DND-41 (cell line): ENCODE measurements at regions not wholly inside any gene's neighbourhood (a gene's known extent, or its start where the extent isn't known, plus 50 kb on each side); places are given as distances from the start of the nearest gene placed in this dataset.

Source experiments
- ATAC-seq: fragments of 200-7000 bp; cut with Tn5 transposase; 3 replicates; pipeline ENCODE4 v1.9.1; 2021; ENCODE audit warnings: low read depth; ENCODE audit not compliant: insufficient read depth
- DNase-seq: peaks from one replicate; pipeline ENCODE4 v3.0.0-alpha.2; 2020
- H2AFZ ChIP-seq: 2 replicates; pipeline ENCODE4 v1.6.0; 2012; ENCODE audit warnings: low read depth, low read length
- H3K27ac ChIP-seq: 2 replicates; pipeline ENCODE4 v1.5.1; 2012; ENCODE audit warnings: low read length, inconsistent platforms
- H3K27me3 ChIP-seq: fragments of 200-600 bp; sonication (generic); 2 replicates; pipeline ENCODE4 v1.6.0; 2012; ENCODE audit warnings: low read length, mild to moderate bottlenecking, inconsistent platforms; ENCODE audit not compliant: insufficient read depth, poor library complexity
- H3K36me3 ChIP-seq: 2 replicates; pipeline ENCODE4 v1.5.1; 2012; ENCODE audit warnings: low read length, inconsistent platforms; ENCODE audit not compliant: insufficient read depth
- H3K4me1 ChIP-seq: 2 replicates; pipeline ENCODE4 v1.5.1; 2012; ENCODE audit warnings: mild to moderate bottlenecking, low read length; ENCODE audit not compliant: insufficient read depth
- H3K4me2 ChIP-seq: 2 replicates; pipeline ENCODE4 v1.6.0; 2012; ENCODE audit warnings: mild to moderate bottlenecking, moderate library complexity, low read length, inconsistent platforms; ENCODE audit not compliant: insufficient read depth
- H3K4me3 ChIP-seq, 2 experiments: fragments of 200-600 bp in 1 of 2; shearing (Covaris generic) in 1 of 2; 2 replicates each; pipeline ENCODE4 v1.5.1; 2012 to 2016; ENCODE audit warnings: inconsistent platforms in 2 of 2, low read length in 2 of 2, mild to moderate bottlenecking in 2 of 2, low read depth in 1 of 2, moderate library complexity in 1 of 2
- H3K79me2 ChIP-seq: 2 replicates; pipeline ENCODE4 v1.6.0; 2012; ENCODE audit warnings: low read length, inconsistent platforms; ENCODE audit not compliant: insufficient read depth
- H3K9ac ChIP-seq: 2 replicates; pipeline ENCODE4 v1.6.0; 2012; ENCODE audit warnings: low read depth, mild to moderate bottlenecking, inconsistent platforms, low read length, moderate library complexity
- H3K9me3 ChIP-seq: 2 replicates; pipeline ENCODE4 v1.5.1; 2012; ENCODE audit warnings: low read length, moderate library complexity, mild to moderate bottlenecking, inconsistent platforms; ENCODE audit not compliant: insufficient read depth, severe bottlenecking
- H4K20me1 ChIP-seq: 2 replicates; pipeline ENCODE4 v1.6.0; 2012; ENCODE audit warnings: low read length; ENCODE audit not compliant: insufficient read depth
- CTCF ChIP-seq: IDR thresholded peaks from 2 replicates; pipeline ENCODE4 v1.5.1; 2012; ENCODE audit warnings: borderline replicate concordance, low read length, moderate library complexity, mild to moderate bottlenecking; ENCODE audit not compliant: poor library complexity, severe bottlenecking; ENCODE audit errors: extremely low read depth
- EZH2 ChIP-seq: IDR thresholded peaks from 3 replicates; pipeline ENCODE4 v1.6.1; 2012; ENCODE audit warnings: borderline replicate concordance, low read depth, mild to moderate bottlenecking, moderate library complexity, low read length, inconsistent platforms; ENCODE audit not compliant: severe bottlenecking

GRCh38 chrX:147811803-147812202, 99.9 kb upstream of the FMR1 start:
- Histone ChIP-seq H3K36me3 (no peaks in the 10 kb centered on the region), H3K4me2 (0 out of 2 replicates have a peak overlapping the region, but pooled peaks have one; percentile 25), H3K27ac (peak overlapping the region; percentile 54), H4K20me1 (no peaks in the 10 kb centered on the region), H3K27me3 (no peaks in the 10 kb centered on the region), H3K4me3 (no peak overlapping the region), H3K9me3 (no peaks in the 10 kb centered on the region), H3K9ac (no peak overlapping the region), H3K4me1 (peaks cover 23% of the 10 kb centered on the region), H3K79me2 (no peaks in the 10 kb centered on the region), H2AFZ (no peak overlapping the region)
- TF ChIP-seq EZH2: no peak
- no peak for TF ChIP-seq CTCF
- peak; percentile 93 for ATAC-seq
- peak; percentile 44 for DNase-seq

- ATAC-seq (no peak), DNase-seq (no peak)
- no peak overlapping the region for H3K27ac ChIP-seq
- H4K20me1 ChIP-seq: no peaks in the 10 kb centered on the region
- H3K9me3 ChIP-seq: no peaks in the 10 kb centered on the region
- no peak for TF ChIP-seq EZH2
- H3K4me2 ChIP-seq: no peak overlapping the region
- no peaks in the 10 kb centered on the region for H3K27me3 ChIP-seq
- H2AFZ ChIP-seq: no peak overlapping the region
- no peak overlapping the region for H3K9ac ChIP-seq
- no peaks in the 10 kb centered on the region for H3K79me2 ChIP-seq
- H3K4me1 ChIP-seq: no peaks in the 10 kb centered on the region
- H3K36me3 ChIP-seq: no peaks in the 10 kb centered on the region
- no peak overlapping the region for H3K4me3 ChIP-seq
These were observed 84.6 kb upstream of the FMR1 start for GRCh38 chrX:147827070-147827469.

- H3K79me2 ChIP-seq: no peaks in the 10 kb centered on the region
- TF ChIP-seq CTCF (no peak), EZH2 (no peak)
These were observed 83.0 kb upstream of the FMR1 start for GRCh38 chrX:147828719-147829118.

GRCh38 chrX:147832707-147833348, 78.9 kb upstream of the FMR1 start:
- peak; percentile 35; the same call in 1 of the 3 replicates for ATAC-seq

More at GRCh38 chrX:147828719-147829118, 83.0 kb upstream of the FMR1 start:
- H3K36me3 ChIP-seq: no peaks in the 10 kb centered on the region
- H3K27me3 ChIP-seq: no peaks in the 10 kb centered on the region
- no peak overlapping the region for H3K4me2 ChIP-seq
- H3K9ac ChIP-seq: no peak overlapping the region
- H3K4me1 ChIP-seq: no peaks in the 10 kb centered on the region
- no peak overlapping the region for H2AFZ ChIP-seq
- no peaks in the 10 kb centered on the region for H3K9me3 ChIP-seq
- no peaks in the 10 kb centered on the region for H4K20me1 ChIP-seq
- no peak for ATAC-seq
- H3K27ac ChIP-seq: no peak overlapping the region
- no peak for DNase-seq
- no peak overlapping the region for H3K4me3 ChIP-seq

More at GRCh38 chrX:147832707-147833348, 78.9 kb upstream of the FMR1 start:
- Histone ChIP-seq H4K20me1 (no peaks in the 10 kb centered on the region), H3K4me1 (no peaks in the 10 kb centered on the region), H2AFZ (no peak overlapping the region; the same call in 1 of the 2 replicates), H3K27ac (no peak overlapping the region), H3K9me3 (no peaks in the 10 kb centered on the region), H3K9ac (no peak overlapping the region), H3K4me3 (no peak overlapping the region), H3K79me2 (no peaks in the 10 kb centered on the region), H3K27me3 (no peaks in the 10 kb centered on the region), H3K36me3 (no peaks in the 10 kb centered on the region), H3K4me2 (no peak overlapping the region)
- no peak for DNase-seq
- TF ChIP-seq CTCF: no peak
- TF ChIP-seq EZH2: no peak
